CD14-positive monocyte (primary cell): ENCODE measurements at regions not wholly inside any gene's neighbourhood (a gene's known extent, or its start where the extent isn't known, plus 50 kb on each side); places are given as distances from the start of the nearest gene placed in this dataset.

Source experiments
- DNase-seq, 3 donors: peaks; one replicate each; pipeline ENCODE4 v3.0.0-alpha.2; 2011 to 2022
- H2AFZ ChIP-seq: 2 replicates; pipeline ENCODE4 v1.6.0; 2012; ENCODE audit warnings: mild to moderate bottlenecking, low read depth, low read length, inconsistent platforms; ENCODE audit not compliant: insufficient read depth, poor library complexity, severe bottlenecking
- H3K27ac ChIP-seq, 2 donors: 1 replicate in 1 of 2; 2 replicates in 1 of 2; pipeline ENCODE4 v1.5.1; 2012 to 2013; ENCODE audit warnings: low read length in 2 of 2, control low read depth in 1 of 2, inconsistent platforms in 1 of 2, low read depth in 1 of 2, mild to moderate bottlenecking in 1 of 2
- H3K27me3 ChIP-seq, 2 donors: one replicate each; pipeline versions ENCODE4 v1.6.0 to v1.6.1; 2011 to 2013; ENCODE audit warnings: low read length in 2 of 2; ENCODE audit not compliant: control insufficient read depth in 2 of 2, insufficient read depth in 2 of 2
- H3K36me3 ChIP-seq, 2 donors: replicated peaks in 1 of 2; 1 replicate in 1 of 2; 2 replicates in 1 of 2; pipeline versions ENCODE4 v1.5.1 to v1.6.1; 2012 to 2013; ENCODE audit warnings: low read length in 2 of 2, control low read depth in 1 of 2, inconsistent platforms in 1 of 2, mild to moderate bottlenecking in 1 of 2; ENCODE audit not compliant: insufficient read depth in 2 of 2, control insufficient read depth in 1 of 2
- H3K4me1 ChIP-seq, 2 donors: 1 replicate in 1 of 2; 2 replicates in 1 of 2; pipeline versions ENCODE4 v1.5.1 to v1.6.1; 2012 to 2013; ENCODE audit warnings: low read length in 2 of 2, control low read depth in 1 of 2, inconsistent platforms in 1 of 2, mild to moderate bottlenecking in 1 of 2, moderate library complexity in 1 of 2; ENCODE audit not compliant: insufficient read depth in 2 of 2, control insufficient read depth in 1 of 2
- H3K4me2 ChIP-seq: replicated peaks from 2 replicates; pipeline ENCODE3; 2012; ENCODE audit warnings: low read length, moderate library complexity, mild to moderate bottlenecking; ENCODE audit not compliant: poor library complexity, severe bottlenecking; ENCODE audit errors: extremely low read depth
- H3K4me3 ChIP-seq, 3 experiments: fragments of 200-600 bp in 1 of 3; sonication (generic) in 1 of 3; replicated peaks in 1 of 3; 1 replicate in 2 of 3; 2 replicates in 1 of 3; pipeline ENCODE4 v1.5.1; 2011 to 2013; ENCODE audit warnings: low read length in 3 of 3, mild to moderate bottlenecking in 3 of 3, control low read depth in 2 of 3, low read depth in 2 of 3, inconsistent platforms in 1 of 3, moderate library complexity in 1 of 3
- H3K79me2 ChIP-seq: 2 replicates; pipeline ENCODE4 v1.6.0; 2012; ENCODE audit warnings: mild to moderate bottlenecking, control low read depth, inconsistent platforms, low read length, moderate library complexity; ENCODE audit not compliant: insufficient read depth
- H3K9ac ChIP-seq: 2 replicates; pipeline ENCODE4 v1.6.0; 2017; ENCODE audit warnings: low read length, mild to moderate bottlenecking; ENCODE audit not compliant: insufficient read depth, poor library complexity, severe bottlenecking
- H3K9me3 ChIP-seq, 2 donors: replicated peaks in 1 of 2; 1 replicate in 1 of 2; 2 replicates in 1 of 2; pipeline versions ENCODE4 v1.5.1 to v1.6.1; 2012 to 2013; ENCODE audit warnings: low read length in 2 of 2, control low read depth in 1 of 2; ENCODE audit not compliant: control insufficient read depth in 1 of 2, insufficient read depth in 1 of 2
- H4K20me1 ChIP-seq: 2 replicates; pipeline ENCODE4 v1.6.0; 2012; ENCODE audit warnings: mild to moderate bottlenecking, low read length, control low read depth, moderate library complexity; ENCODE audit not compliant: insufficient read depth
- H3K27ac Mint-ChIP-seq, 7 donors: one replicate each; pipeline ENCODE4 v1.8.0; 2020; ENCODE audit warnings: mild to moderate bottlenecking in 7 of 7, mixed read lengths in 7 of 7, moderate library complexity in 6 of 7, inconsistent platforms in 2 of 7
- H3K27me3 Mint-ChIP-seq, 3 donors: one replicate each; pipeline ENCODE4 v1.8.0; 2021 to 2022; ENCODE audit warnings: low read depth in 3 of 3, mild to moderate bottlenecking in 3 of 3, mixed read lengths in 3 of 3, moderate library complexity in 3 of 3, inconsistent platforms in 1 of 3
- H3K36me3 Mint-ChIP-seq, 2 donors: one replicate each; pipeline ENCODE4 v1.8.0; 2020; ENCODE audit warnings: mixed read lengths in 2 of 2, inconsistent platforms in 1 of 2, mild to moderate bottlenecking in 1 of 2
- H3K4me1 Mint-ChIP-seq: one replicate; pipeline ENCODE4 v1.8.0; 2020; ENCODE audit warnings: mild to moderate bottlenecking, mixed read lengths
- H3K4me3 Mint-ChIP-seq, 2 donors: one replicate each; pipeline ENCODE4 v1.8.0; 2020; ENCODE audit warnings: mild to moderate bottlenecking in 2 of 2, mixed read lengths in 2 of 2, moderate library complexity in 1 of 2
- H3K9me3 Mint-ChIP-seq, 7 donors: one replicate each; pipeline ENCODE4 v1.8.0; 2020 to 2022; ENCODE audit warnings: mixed read lengths in 7 of 7, mild to moderate bottlenecking in 6 of 7, moderate library complexity in 6 of 7, inconsistent platforms in 2 of 7
- CTCF ChIP-seq: fragments of 200-600 bp; IDR thresholded peaks from one replicate; pipeline ENCODE4 v1.8.0; 2022; ENCODE audit warnings: antibody characterized with exemption, mild to moderate bottlenecking
- whole genome bisulfite sequencing: methylation state at CpG from one replicate; pipeline ENCODE4 v1.1.5; 2013; ENCODE audit warnings: missing lambda C conversion rate; ENCODE audit not compliant: insufficient coverage; 5-methylcytosine and 5-hydroxymethylcytosine counted together
- intact Hi-C, 2 donors: fragments of 100-400 bp; cut with micrococcal nuclease; formaldehyde crosslinking; loops; one replicate each; pipeline versions ENCODE4 v1.15.0 to v1.15.1; 2023

GRCh38 chr1:198047913-198048312 is 108.9 kb upstream of the NEK7 start:
- no peak overlapping the region for H3K4me3 ChIP-seq
- DNase-seq = no peak
- Mint-ChIP-seq H3K4me1 (peaks cover 2% of the 10 kb centered on the region), H3K36me3 (no peaks in the 10 kb centered on the region), H3K4me3 (no peak overlapping the region), H3K27ac (no peak overlapping the region), H3K9me3 (peaks cover 0 to 6% (median 2%) of the 10 kb centered on the region in 7 donors), H3K27me3 (peaks cover 0 to 2% (median 0%) of the 10 kb centered on the region in 3 donors)
- no peak for TF ChIP-seq CTCF
- no peaks in the 10 kb centered on the region for H3K27me3 ChIP-seq
- intact Hi-C loops = no loop called here
- no peak overlapping the region for H3K9ac ChIP-seq
- H3K27ac ChIP-seq = no peak overlapping the region
- no peak overlapping the region for H2AFZ ChIP-seq
- H3K36me3 ChIP-seq = no peaks in the 10 kb centered on the region
- H3K4me1 ChIP-seq = no peaks in the 10 kb centered on the region
- no peak overlapping the region for H3K4me2 ChIP-seq
- H3K79me2 ChIP-seq = no peaks in the 10 kb centered on the region
- H3K9me3 ChIP-seq = no peaks in the 10 kb centered on the region
- no peaks in the 10 kb centered on the region for H4K20me1 ChIP-seq

GRCh38 chr1:198054510-198054909 is 102.3 kb upstream of the NEK7 start:
- Mint-ChIP-seq H3K4me3 (no peak overlapping the region), H3K27ac (no peak overlapping the region), H3K9me3 (peaks cover 0 to 9% (median 5%) of the 10 kb centered on the region in 7 donors), H3K36me3 (no peaks in the 10 kb centered on the region), H3K4me1 (peaks cover 20% of the 10 kb centered on the region), H3K27me3 (peaks cover 0 to 8% (median 3%) of the 10 kb centered on the region in 3 donors)
- no peak for DNase-seq
- Histone ChIP-seq H3K27ac (no peak overlapping the region), H3K4me3 (no peak overlapping the region), H3K27me3 (no peaks in the 10 kb centered on the region), H3K9me3 (peaks cover 0 to 4% of the 10 kb centered on the region in 2 donors), H3K79me2 (no peaks in the 10 kb centered on the region), H4K20me1 (no peaks in the 10 kb centered on the region), H3K4me2 (no peak overlapping the region), H3K9ac (no peak overlapping the region), H3K4me1 (peaks cover 15% of the 10 kb centered on the region in 2 donors), H2AFZ (no peak overlapping the region), H3K36me3 (no peaks in the 10 kb centered on the region)
- WGBS = 53% methylated on average over 3 of the region's 3 CpGs
- TF ChIP-seq CTCF = no peak
- intact Hi-C loops = no loop called here
